HCT116 (cell line): ENCODE measurements at regions not wholly inside any gene's neighbourhood (a gene's known extent, or its start where the extent isn't known, plus 50 kb on each side); places are given as distances from the start of the nearest gene placed in this dataset.
"Not testable (repeated sequence)": the region's sequence is repeated elsewhere in the genome, so short reads cannot be mapped to it uniquely, and the experiment has no call there.

Experiments
- ATAC-seq: fragments of 200-7000 bp; cut with Tn5 transposase; 2 replicates; pipeline ENCODE4 v1.9.1; 2020; ENCODE audit warnings: mild to moderate bottlenecking, moderate library complexity
- BruUV-seq: library from RNA; stranded (reverse); fragments of 400-500 nt; replicated peaks from 2 replicates; lab custom pipeline; 2021; lab: Mats Ljungman, UMichigan
- CTCF ChIA-PET: fragments of 300-600 bp; sonication (Branson Sonifier 250); formaldehyde crosslinking; loops from one replicate; lab custom pipeline; 2021; ENCODE audit warnings: antibody characterized with exemption; lab: Charles Lee
- POLR2A ChIA-PET: fragments of 300-600, 350-600 bp; sonication (Branson Sonifier 250); formaldehyde crosslinking; loops from one replicate; lab custom pipeline; 2021; ENCODE audit warnings: antibody characterized with exemption; lab: Charles Lee
- RAD21 ChIA-PET, 2 experiments: fragments of 300-600 bp; sonication (Branson Sonifier 250); formaldehyde crosslinking; loops; one replicate each; lab custom pipeline; 2023; ENCODE audit warnings: low total read pairs in 2 of 2; ENCODE audit not compliant: uncharacterized antibody in 2 of 2, unreplicated experiment in 2 of 2, low non-redundant PET in 1 of 2; lab: Charles Lee
- DNase-seq: peaks from one replicate; pipeline ENCODE4 v3.0.0-alpha.2; 2010; ENCODE audit warnings: low read depth, low spot score
- H2AFZ ChIP-seq: fragments of 200-600 bp; shearing (Covaris generic), sonication (generic); 2 replicates; pipeline ENCODE4 v1.6.1; 2017; ENCODE audit warnings: low read depth, mixed run types, mixed read lengths, antibody characterized with exemption, low read length; ENCODE audit not compliant: poor library complexity, severe bottlenecking
- H3K27ac ChIP-seq: 2 replicates; pipeline ENCODE4 v1.5.1; 2012; ENCODE audit warnings: low read depth, low read length
- H3K27me3 ChIP-seq: fragments of 200-600 bp; sonication (generic); 2 replicates; pipeline ENCODE4 v1.6.1; 2016; ENCODE audit warnings: mixed run types, low read length, mixed read lengths; ENCODE audit not compliant: insufficient read depth
- H3K36me3 ChIP-seq, 2 experiments: fragments of 200-500 bp in 1 of 2; fragments of 200-600 bp in 1 of 2; sonication (Bioruptor generic) in 1 of 2; sonication (generic) in 1 of 2; 2 replicates each; pipeline versions ENCODE4 v1.5.1 to v1.6.1; 2014 to 2016; ENCODE audit warnings: low read length in 2 of 2, inconsistent platforms in 1 of 2, mixed read lengths in 1 of 2, mixed run types in 1 of 2; ENCODE audit not compliant: insufficient read depth in 2 of 2, control insufficient read depth in 1 of 2
- H3K4me1 ChIP-seq, 2 experiments: fragments of 200-600 bp in 1 of 2; sonication (generic) in 1 of 2; 2 replicates each; pipeline versions ENCODE4 v1.5.1 to v1.6.1; 2012 to 2017; ENCODE audit warnings: low read length in 2 of 2, inconsistent platforms in 1 of 2, mild to moderate bottlenecking in 1 of 2, mixed read lengths in 1 of 2, mixed run types in 1 of 2, moderate library complexity in 1 of 2; ENCODE audit not compliant: insufficient read depth in 2 of 2, control insufficient read depth in 1 of 2
- H3K4me2 ChIP-seq: fragments of 200-600 bp; sonication (generic); 2 replicates; pipeline ENCODE4 v1.6.1; 2017; ENCODE audit warnings: mixed run types, low read length, mixed read lengths
- H3K4me3 ChIP-seq, 2 experiments: fragments of 200-600 bp in 1 of 2; sonication (generic) in 1 of 2; replicated peaks in 1 of 2; 2 replicates each; pipeline ENCODE4 v1.5.1; 2011 to 2016; ENCODE audit warnings: low read length in 2 of 2, control low read depth in 1 of 2, low read depth in 1 of 2, mild to moderate bottlenecking in 1 of 2, mixed read lengths in 1 of 2, mixed run types in 1 of 2
- H3K79me2 ChIP-seq: fragments of 200-600 bp; sonication (generic); 2 replicates; pipeline ENCODE4 v1.6.1; 2017; ENCODE audit warnings: mild to moderate bottlenecking, mixed run types, low read length, moderate library complexity, mixed read lengths; ENCODE audit not compliant: insufficient read depth
- H3K9ac ChIP-seq: fragments of 200-600 bp; sonication (generic); 2 replicates; pipeline ENCODE4 v1.6.1; 2016; ENCODE audit warnings: low read length, mixed read lengths
- H3K9me2 ChIP-seq: fragments of 200-600 bp; sonication (generic), shearing (Covaris generic); 2 replicates; pipeline ENCODE4 v1.6.1; 2017; ENCODE audit warnings: mixed run types, mild to moderate bottlenecking, moderate library complexity; ENCODE audit not compliant: insufficient read depth
- H3K9me3 ChIP-seq, 2 experiments: fragments of 200-500 bp in 1 of 2; fragments of 200-600 bp in 1 of 2; sonication (Bioruptor generic) in 1 of 2; sonication (generic) in 1 of 2; 2 replicates each; pipeline ENCODE4 v1.6.1; 2014 to 2017; ENCODE audit warnings: low read length in 2 of 2, mixed read lengths in 2 of 2, inconsistent platforms in 1 of 2, low read depth in 1 of 2, mild to moderate bottlenecking in 1 of 2, mixed run types in 1 of 2, moderate library complexity in 1 of 2; ENCODE audit not compliant: control insufficient read depth in 1 of 2, insufficient read depth in 1 of 2
- H4K20me1 ChIP-seq: fragments of 200-600 bp; sonication (generic), shearing (Covaris generic); 2 replicates; pipeline ENCODE4 v1.6.1; 2017; ENCODE audit warnings: mixed run types, mild to moderate bottlenecking, moderate library complexity; ENCODE audit not compliant: insufficient read depth
- CEBPB ChIP-seq: IDR thresholded peaks from 2 replicates; pipeline ENCODE4 v1.6.1; 2012; ENCODE audit warnings: low read depth
- CTCF ChIP-seq, 3 experiments: fragments of 200-600 bp in 1 of 3; sonication (generic) in 1 of 3; IDR thresholded peaks in 2 of 3; conservative IDR thresholded peaks in 1 of 3; 2 replicates each; pipeline ENCODE4 v1.5.1; 2012 to 2017; ENCODE audit warnings: low read depth in 2 of 3, low read length in 2 of 3, antibody characterized with exemption in 1 of 3, borderline replicate concordance in 1 of 3, control low read depth in 1 of 3, mild to moderate bottlenecking in 1 of 3, mixed read lengths in 1 of 3, mixed run types in 1 of 3, moderate library complexity in 1 of 3; ENCODE audit not compliant: insufficient read depth in 1 of 3
- EGR1 ChIP-seq: IDR thresholded peaks from 2 replicates; pipeline ENCODE4 v1.6.1; 2012; ENCODE audit warnings: low read depth
- ELF1 ChIP-seq: IDR thresholded peaks from 2 replicates; pipeline ENCODE4 v1.6.1; 2012; ENCODE audit warnings: low read depth, borderline replicate concordance
- EZH2 ChIP-seq: fragments of 200-600 bp; sonication (generic); IDR thresholded peaks from 2 replicates; pipeline ENCODE4 v1.6.1; 2017; ENCODE audit warnings: antibody characterized with exemption, mixed run types
- FOSL1 ChIP-seq: IDR thresholded peaks from 2 replicates; pipeline ENCODE4 v1.6.1; 2012; ENCODE audit warnings: low read depth
- POLR2A ChIP-seq: IDR thresholded peaks from 2 replicates; pipeline ENCODE4 v1.7.0; 2011; ENCODE audit warnings: borderline replicate concordance; ENCODE audit not compliant: insufficient read depth, insufficient read length; ENCODE audit errors: extremely low read depth
- POLR2AphosphoS5 ChIP-seq: IDR thresholded peaks from 2 replicates; pipeline ENCODE4 v1.6.1; 2011; ENCODE audit warnings: mild to moderate bottlenecking, low read depth, low read length, moderate library complexity
- SIN3A ChIP-seq: IDR thresholded peaks from 2 replicates; pipeline ENCODE4 v1.6.1; 2012; ENCODE audit warnings: low read depth
- TCF7L2 ChIP-seq: IDR thresholded peaks from 2 replicates; pipeline ENCODE4 v1.7.0; 2011; ENCODE audit warnings: borderline replicate concordance, inconsistent platforms; ENCODE audit not compliant: insufficient read depth, insufficient read length; ENCODE audit errors: extremely low read depth
- YY1 ChIP-seq: IDR thresholded peaks from 2 replicates; pipeline ENCODE4 v1.6.1; 2011; ENCODE audit warnings: low read length, low read depth, moderate library complexity, mild to moderate bottlenecking; ENCODE audit not compliant: insufficient replicate concordance; ENCODE audit errors: extremely low read depth
- ZFX ChIP-seq: fragments of 450-650 bp; IDR thresholded peaks from 2 replicates; pipeline ENCODE4 v1.6.1; 2017
- intact Hi-C: fragments of 100-400 bp; cut with micrococcal nuclease; formaldehyde crosslinking; loops from 2 replicates; pipeline ENCODE4 v1.10.0; 2022

GRCh38 chr15:79621805-79622204 lies 189.7 kb downstream of the MINAR1 start:
- RAD21 ChIA-PET, DNase-seq, ATAC-seq, H3K9ac ChIP-seq, H3K4me2 ChIP-seq, intact Hi-C loops, H3K27ac ChIP-seq, H3K4me1 ChIP-seq, H4K20me1 ChIP-seq, BruUV-seq, H3K4me3 ChIP-seq, H3K36me3 ChIP-seq, POLR2A ChIA-PET, H2AFZ ChIP-seq, H3K79me2 ChIP-seq, H3K9me3 ChIP-seq, H3K9me2 ChIP-seq, CTCF ChIA-PET: not testable (repeated sequence)
- H3K27me3 ChIP-seq = peaks cover 80% of the 10 kb centered on the region

GRCh38 chr15:79623488-79623887 lies 191.4 kb downstream of the MINAR1 start:
- RAD21 ChIA-PET = no interaction called here
- no peak for DNase-seq
- Histone ChIP-seq H2AFZ (no peak overlapping the region), H3K4me3 (no peak overlapping the region), H3K4me1 (no peaks in the 10 kb centered on the region), H3K79me2 (no peaks in the 10 kb centered on the region), H3K9me2 (no peaks in the 10 kb centered on the region), H3K9ac (no peak overlapping the region), H3K4me2 (no peak overlapping the region), H3K27me3 (peaks cover 79% of the 10 kb centered on the region), H3K9me3 (no peaks in the 10 kb centered on the region), H3K36me3 (no peaks in the 10 kb centered on the region), H4K20me1 (no peaks in the 10 kb centered on the region), H3K27ac (no peak overlapping the region)
- intact Hi-C loops = no loop called here
- CTCF ChIA-PET = no interaction called here
- POLR2A ChIA-PET = no interaction called here
- TF ChIP-seq CEBPB = no peak
- no peak for TF ChIP-seq ZFX
- no peak for TF ChIP-seq EZH2
- TF ChIP-seq CTCF (IDR thresholded peaks at IDR 0.05 in 2 of 3, conservative IDR thresholded peaks at IDR 0.05 in 1 of 3; ENCODE audit: borderline replicate concordance in 1 of 3, insufficient read depth in 1 of 3, low read depth in 2 of 3, low read length in 2 of 3) = no peak
- no peak for TF ChIP-seq YY1
- TF ChIP-seq ELF1 = no peak
- no peak for TF ChIP-seq FOSL1
- no peak for TF ChIP-seq EGR1
- no peak for TF ChIP-seq POLR2A
- TF ChIP-seq TCF7L2 = no peak
- TF ChIP-seq POLR2AphosphoS5 = no peak
- no peak for TF ChIP-seq SIN3A
- BruUV-seq = no TSS peak
- no peak for ATAC-seq
